ENCODE measurements at regions not wholly inside any gene's neighbourhood (a gene's known extent, or its start where the extent isn't known, plus 50 kb on each side); places are given as distances from the start of the nearest gene placed in this dataset.

DNA sequence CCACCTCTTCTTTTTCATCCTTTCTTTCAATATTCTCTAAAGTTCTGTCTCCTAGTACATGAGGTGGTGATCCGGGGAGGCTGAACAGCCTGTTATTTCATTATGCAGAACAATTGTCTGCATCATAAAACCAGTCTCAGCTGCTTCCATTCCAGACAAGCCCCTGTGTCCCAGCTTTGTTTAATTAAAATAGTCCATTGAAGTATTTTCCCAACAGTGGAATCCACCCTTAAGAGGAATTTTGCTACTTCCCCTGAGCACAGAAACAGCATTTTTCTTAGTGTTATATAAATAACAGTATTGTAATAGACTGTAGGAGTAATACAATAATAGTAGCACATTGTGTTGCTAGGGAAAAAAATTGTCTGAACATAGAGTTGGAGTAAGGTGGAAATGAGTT is 395.4 kb upstream of the TCF4 start:
- TF ChIP-seq, protein P1, sequence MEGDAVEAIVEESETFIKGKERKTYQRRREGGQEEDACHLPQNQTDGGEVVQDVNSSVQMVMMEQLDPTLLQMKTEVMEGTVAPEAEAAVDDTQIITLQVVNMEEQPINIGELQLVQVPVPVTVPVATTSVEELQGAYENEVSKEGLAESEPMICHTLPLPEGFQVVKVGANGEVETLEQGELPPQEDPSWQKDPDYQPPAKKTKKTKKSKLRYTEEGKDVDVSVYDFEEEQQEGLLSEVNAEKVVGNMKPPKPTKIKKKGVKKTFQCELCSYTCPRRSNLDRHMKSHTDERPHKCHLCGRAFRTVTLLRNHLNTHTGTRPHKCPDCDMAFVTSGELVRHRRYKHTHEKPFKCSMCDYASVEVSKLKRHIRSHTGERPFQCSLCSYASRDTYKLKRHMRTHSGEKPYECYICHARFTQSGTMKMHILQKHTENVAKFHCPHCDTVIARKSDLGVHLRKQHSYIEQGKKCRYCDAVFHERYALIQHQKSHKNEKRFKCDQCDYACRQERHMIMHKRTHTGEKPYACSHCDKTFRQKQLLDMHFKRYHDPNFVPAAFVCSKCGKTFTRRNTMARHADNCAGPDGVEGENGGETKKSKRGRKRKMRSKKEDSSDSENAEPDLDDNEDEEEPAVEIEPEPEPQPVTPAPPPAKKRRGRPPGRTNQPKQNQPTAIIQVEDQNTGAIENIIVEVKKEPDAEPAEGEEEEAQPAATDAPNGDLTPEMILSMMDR (IDR thresholded peaks at IDR 0.05): no peak
- TF ChIP-seq POLR2A (IDR thresholded peaks at IDR 0.05): no peak
